H1 (cell line): ENCODE measurements at regions not wholly inside any gene's neighbourhood (a gene's known extent, or its start where the extent isn't known, plus 50 kb on each side); places are given as distances from the start of the nearest gene placed in this dataset.
A peak's percentile ranks its signal among the peaks of the same experiment; 100 is the strongest.

Source experiments
- CHD7 ChIP-seq: fragments of 300-600 bp; sonication (generic); IDR thresholded peaks from 2 replicates; pipeline ENCODE4 v1.7.1; 2012; ENCODE audit warnings: low read length, moderate library complexity, mild to moderate bottlenecking, inconsistent platforms; ENCODE audit not compliant: insufficient replicate concordance
- CREB1 ChIP-seq: IDR thresholded peaks from 2 replicates; pipeline ENCODE4 v1.6.1; 2012; ENCODE audit warnings: inconsistent platforms
- FOSL1 ChIP-seq: IDR thresholded peaks from 2 replicates; pipeline ENCODE4 v1.6.1; 2011; ENCODE audit warnings: mild to moderate bottlenecking, low read depth, low read length, moderate library complexity; ENCODE audit not compliant: insufficient read depth
- JUN ChIP-seq: IDR thresholded peaks from 2 replicates; pipeline ENCODE4 v1.6.1; 2011; ENCODE audit warnings: low read depth, mild to moderate bottlenecking, improper control_type of control experiment, low read length
- MAX ChIP-seq: IDR thresholded peaks from 2 replicates; pipeline ENCODE4 v1.6.1; 2012; ENCODE audit warnings: inconsistent platforms
- NRF1 ChIP-seq: IDR thresholded peaks from 2 replicates; pipeline ENCODE4 v1.6.1; 2011; ENCODE audit warnings: mild to moderate bottlenecking, low read depth, low read length, improper control_type of control experiment
- RBBP5 ChIP-seq: IDR thresholded peaks from 2 replicates; pipeline ENCODE4 v1.7.1; 2012; ENCODE audit warnings: low read depth, mild to moderate bottlenecking, inconsistent platforms, low read length, moderate library complexity, borderline replicate concordance
- YY1 ChIP-seq: IDR thresholded peaks from 2 replicates; pipeline ENCODE4 v1.6.1; 2011; ENCODE audit warnings: low read depth, mild to moderate bottlenecking, low read length

GRCh38 chr9:108130905-108131304 is 641.3 kb upstream of the KLF4 start (continued):
- no peak for TF ChIP-seq CHD7
- TF ChIP-seq RBBP5 = no peak
- peak; percentile 87 for TF ChIP-seq YY1
- no peak for TF ChIP-seq FOSL1
- TF ChIP-seq JUN = no peak
- TF ChIP-seq NRF1 = no peak
- TF ChIP-seq CREB1 = no peak
- no peak for TF ChIP-seq MAX
